Caki2 (cell line): ENCODE measurements at regions not wholly inside any gene's neighbourhood (a gene's known extent, or its start where the extent isn't known, plus 50 kb on each side); places are given as distances from the start of the nearest gene placed in this dataset.

Experiments used
- DNase-seq: peaks from one replicate; pipeline ENCODE4 v3.0.0-alpha.2; 2015; ENCODE audit warnings: low read depth
- in situ Hi-C: cut with HindIII; loops from 2 replicates; pipeline ENCODE4 v1.10.0; 2016; ENCODE audit warnings: low sequenced_read_pairs, low pct_unique_long_range_greater_than_20kb, mixed read lengths

GRCh38 chr16:6625606-6626005 is 707.0 kb upstream of the RBFOX1 start:
- no peak for DNase-seq
- in situ Hi-C loops: no loop called here

GRCh38 chr16:6618874-6619273 is 713.8 kb upstream of the RBFOX1 start:
- in situ Hi-C loops: no loop called here
- DNase-seq: no peak

GRCh38 chr16:6616746-6617145 is 715.9 kb upstream of the RBFOX1 start:
- DNase-seq: no peak
- in situ Hi-C loops: no loop called here

GRCh38 chr16:6615636-6616035 is 717.0 kb upstream of the RBFOX1 start:
- in situ Hi-C loops: no loop called here
- no peak for DNase-seq

- no peak for DNase-seq
- in situ Hi-C loops: no loop called here
These were observed 721.1 kb upstream of the RBFOX1 start for GRCh38 chr16:6611535-6611934.

GRCh38 chr16:6605490-6605889 is 727.2 kb upstream of the RBFOX1 start:
- in situ Hi-C loops: no loop called here
- no peak for DNase-seq

- in situ Hi-C loops: no loop called here
- DNase-seq: no peak
These were observed 728.8 kb upstream of the RBFOX1 start for GRCh38 chr16:6603780-6604325.

- in situ Hi-C loops: no loop called here
These were observed 730.2 kb upstream of the RBFOX1 start for GRCh38 chr16:6602405-6602804.

GRCh38 chr16:6600167-6600566 is 732.5 kb upstream of the RBFOX1 start:
- in situ Hi-C loops: no loop called here
- no peak for DNase-seq

More at GRCh38 chr16:6602405-6602804, 730.2 kb upstream of the RBFOX1 start:
- peak; percentile 1 for DNase-seq

- DNase-seq: no peak
- in situ Hi-C loops: no loop called here
These were observed 738.8 kb upstream of the RBFOX1 start for GRCh38 chr16:6593799-6594198.

- in situ Hi-C loops: no loop called here
- no peak for DNase-seq
These were observed 756.0 kb upstream of the RBFOX1 start for GRCh38 chr16:6576606-6577005.

GRCh38 chr16:6576113-6576512 is 756.5 kb upstream of the RBFOX1 start:
- in situ Hi-C loops: no loop called here
- no peak for DNase-seq

GRCh38 chr16:6574146-6574545 is 758.5 kb upstream of the RBFOX1 start:
- no peak for DNase-seq
- in situ Hi-C loops: no loop called here

- in situ Hi-C loops: no loop called here
- no peak for DNase-seq
These were observed 759.1 kb upstream of the RBFOX1 start for GRCh38 chr16:6573577-6573976.

- in situ Hi-C loops: no loop called here
- no peak for DNase-seq
These were observed 761.6 kb upstream of the RBFOX1 start for GRCh38 chr16:6571044-6571443.

- in situ Hi-C loops: no loop called here
- DNase-seq: no peak
These were observed 762.1 kb upstream of the RBFOX1 start for GRCh38 chr16:6570530-6570929.

- in situ Hi-C loops: no loop called here
- no peak for DNase-seq
These were observed 769.7 kb upstream of the RBFOX1 start for GRCh38 chr16:6562986-6563385.

- in situ Hi-C loops: no loop called here
These were observed 772.1 kb upstream of the RBFOX1 start for GRCh38 chr16:6560306-6561100.

GRCh38 chr16:6558661-6559060 is 774.0 kb upstream of the RBFOX1 start:
- no peak for DNase-seq
- in situ Hi-C loops: no loop called here

More at GRCh38 chr16:6560306-6561100, 772.1 kb upstream of the RBFOX1 start:
- no peak for DNase-seq

GRCh38 chr16:6558126-6558525 is 774.5 kb upstream of the RBFOX1 start:
- in situ Hi-C loops: no loop called here
- no peak for DNase-seq
